GM12878 (cell line): ENCODE measurements at regions not wholly inside any gene's neighbourhood (a gene's known extent, or its start where the extent isn't known, plus 50 kb on each side); places are given as distances from the start of the nearest gene placed in this dataset.

Experiments
- ATAC-seq: fragments of 200-7000 bp; cut with Tn5 transposase; 3 replicates; pipeline ENCODE4 v1.9.1; 2020; ENCODE audit warnings: mild to moderate bottlenecking, moderate library complexity
- BruUV-seq: library from RNA; stranded (reverse); fragments of 400-500 nt; replicated peaks from 2 replicates; lab custom pipeline; 2021; lab: Mats Ljungman, UMichigan
- CTCF ChIA-PET: fragments of 300-600 bp; sonication (Branson Sonifier 250); formaldehyde crosslinking; extraction: SDS; loops from one replicate; lab custom pipeline; 2021; ENCODE audit warnings: inconsistent platforms; lab: Yijun Ruan, JAX
- POLR2A ChIA-PET: fragments of 350-600 bp; formaldehyde crosslinking; extraction: SDS; loops from one replicate; lab custom pipeline; 2021; ENCODE audit warnings: inconsistent platforms; lab: Charles Lee
- RAD21 ChIA-PET: fragments of 300-600 bp; sonication (Branson Sonifier 250); formaldehyde crosslinking; loops from one replicate; lab custom pipeline; 2023; ENCODE audit warnings: antibody characterized with exemption; ENCODE audit not compliant: unreplicated experiment; lab: Charles Lee
- SMC1A ChIA-PET: fragments of 300-600 bp; sonication (Branson Sonifier 250); formaldehyde crosslinking; loops from one replicate; lab custom pipeline; 2023; ENCODE audit not compliant: unreplicated experiment, uncharacterized antibody; lab: Charles Lee
- DNase-seq: peaks from one replicate; pipeline ENCODE4 v3.0.0-alpha.2; 2011; ENCODE audit warnings: low read depth, low spot score
- FAIRE-seq: peaks from 3 replicates; lab custom pipeline; 2011; peaks lifted over from hg19 to GRCh38; lab: Jason Lieb, UNC
- H2AFZ ChIP-seq: 2 replicates; pipeline ENCODE4 v1.6.0; 2011; ENCODE audit warnings: low read depth, low read length, control low read depth; ENCODE audit not compliant: control insufficient read depth
- H3K27ac ChIP-seq: 2 replicates; pipeline ENCODE4 v1.5.1; 2011; ENCODE audit warnings: control low read depth; ENCODE audit not compliant: control insufficient read depth, insufficient read depth
- H3K27me3 ChIP-seq, 2 experiments: replicated peaks in 1 of 2; 2 replicates each; pipeline versions ENCODE4 v1.6.0 to v1.6.1; 2011; ENCODE audit warnings: low read length in 1 of 2; ENCODE audit not compliant: control insufficient read depth in 2 of 2, insufficient read depth in 2 of 2
- H3K36me3 ChIP-seq, 2 experiments: 2 replicates each; pipeline ENCODE4 v1.5.1; 2011; ENCODE audit warnings: low read length in 1 of 2; ENCODE audit not compliant: control insufficient read depth in 2 of 2, insufficient read depth in 2 of 2
- H3K4me1 ChIP-seq: 2 replicates; pipeline ENCODE4 v1.6.1; 2011; ENCODE audit warnings: mild to moderate bottlenecking, low read length, moderate library complexity, mixed read lengths; ENCODE audit not compliant: control insufficient read depth, insufficient read depth
- H3K4me2 ChIP-seq: 2 replicates; pipeline ENCODE4 v1.6.0; 2011; ENCODE audit warnings: control low read depth; ENCODE audit not compliant: control insufficient read depth, insufficient read depth
- H3K4me3 ChIP-seq: fragments of 200-600 bp; sonication (generic); 2 replicates; pipeline ENCODE4 v1.5.1; 2016
- H3K79me2 ChIP-seq: 2 replicates; pipeline ENCODE4 v1.6.0; 2011; ENCODE audit warnings: low read length; ENCODE audit not compliant: control insufficient read depth, insufficient read depth
- H3K9ac ChIP-seq: 2 replicates; pipeline ENCODE4 v1.8.0; 2011; ENCODE audit warnings: low read length, control low read depth, mixed read lengths; ENCODE audit not compliant: control insufficient read depth, insufficient read depth
- H3K9me3 ChIP-seq: replicated peaks from 3 replicates; pipeline ENCODE4 v1.5.1; 2011; ENCODE audit warnings: mild to moderate bottlenecking, low read length; ENCODE audit not compliant: control insufficient read depth, insufficient read depth
- H4K20me1 ChIP-seq: 2 replicates; pipeline ENCODE4 v1.6.0; 2011; ENCODE audit not compliant: control insufficient read depth, insufficient read depth
- BCL11A ChIP-seq: IDR thresholded peaks from 2 replicates; pipeline ENCODE4 v1.6.1; 2011; ENCODE audit warnings: low read depth, low read length
- BHLHE40 ChIP-seq, 2 experiments: fragments of 450-650 bp in 1 of 2; IDR thresholded peaks; 2 replicates each; pipeline ENCODE4 v1.6.1; 2011 to 2017; ENCODE audit warnings: low read depth in 2 of 2, borderline replicate concordance in 1 of 2, improper control_type of control experiment in 1 of 2, low read length in 1 of 2, mild to moderate bottlenecking in 1 of 2
- CHD4 ChIP-seq: fragments of 200-600 bp; sonication (generic); IDR thresholded peaks from 2 replicates; pipeline ENCODE4 v1.6.1; 2016; ENCODE audit warnings: mild to moderate bottlenecking
- HCFC1 ChIP-seq: fragments of 150-350 bp; IDR thresholded peaks from 2 replicates; pipeline ENCODE4 v1.6.1; 2014; ENCODE audit warnings: low read length
- IKZF2 ChIP-seq, 2 experiments: fragments of 450-650 bp; IDR thresholded peaks; 2 replicates each; pipeline ENCODE4 v1.6.1; 2017; ENCODE audit warnings: mild to moderate bottlenecking in 2 of 2, moderate library complexity in 2 of 2
- MTA2 ChIP-seq: fragments of 450-650 bp; IDR thresholded peaks from 2 replicates; pipeline ENCODE4 v1.6.1; 2016; ENCODE audit warnings: low read depth, mild to moderate bottlenecking, moderate library complexity
- NFYA ChIP-seq: IDR thresholded peaks from 2 replicates; pipeline ENCODE4 v1.6.1; 2011; ENCODE audit warnings: low read depth, mild to moderate bottlenecking, low read length, improper control_type of control experiment, borderline replicate concordance
- NR2F1 ChIP-seq: fragments of 450-650 bp; conservative IDR thresholded peaks from 2 replicates; pipeline ENCODE4 v1.6.1; 2017; ENCODE audit warnings: mild to moderate bottlenecking
- RB1 ChIP-seq: fragments of 450-650 bp; formaldehyde crosslinking; IDR thresholded peaks from 2 replicates; pipeline ENCODE4 v1.6.1; 2017; ENCODE audit warnings: mild to moderate bottlenecking, borderline replicate concordance
- RUNX3 ChIP-seq: IDR thresholded peaks from 2 replicates; pipeline ENCODE4 v1.6.1; 2012; ENCODE audit warnings: low read length, inconsistent platforms
- SMARCA5 ChIP-seq: fragments of 450-650 bp; IDR thresholded peaks from 2 replicates; pipeline ENCODE4 v1.6.1; 2017; ENCODE audit warnings: mild to moderate bottlenecking
- SREBF2 ChIP-seq: IDR thresholded peaks from 2 replicates; pipeline ENCODE4 v1.6.1; 2012; ENCODE audit warnings: mild to moderate bottlenecking, low read length
- TARDBP ChIP-seq: IDR thresholded peaks from 2 replicates; pipeline ENCODE4 v1.6.1; 2016; ENCODE audit warnings: borderline replicate concordance
- ZBED1 ChIP-seq: IDR thresholded peaks from 2 replicates; pipeline ENCODE4 v1.6.1; 2016; ENCODE audit warnings: borderline replicate concordance
- WGBS: methylation state at CpG from one replicate; pipeline ENCODE4 v1.1.6; 2016; ENCODE audit warnings: low lambda C conversion rate; ENCODE audit not compliant: insufficient replicate concordance, insufficient coverage; ENCODE audit errors: missing lambda C conversion rate; 5-methylcytosine and 5-hydroxymethylcytosine counted together
- in situ Hi-C: fragments of 300-500 bp; cut with MboI; formaldehyde crosslinking; loops from 9 replicates; pipeline ENCODE4 v1.14.3; 2018; ENCODE audit warnings: mixed read lengths
- intact Hi-C: fragments of 100-400 bp; cut with micrococcal nuclease; formaldehyde crosslinking; loops from one replicate; pipeline ENCODE4 v1.14.2; 2022; ENCODE audit not compliant: unreplicated experiment
- TF ChIP-seq, protein P1 (sequence below): fragments of 450-650 bp; IDR thresholded peaks from 2 replicates; pipeline ENCODE4 v1.6.1; 2017; ENCODE audit warnings: mild to moderate bottlenecking, moderate library complexity

DNA sequence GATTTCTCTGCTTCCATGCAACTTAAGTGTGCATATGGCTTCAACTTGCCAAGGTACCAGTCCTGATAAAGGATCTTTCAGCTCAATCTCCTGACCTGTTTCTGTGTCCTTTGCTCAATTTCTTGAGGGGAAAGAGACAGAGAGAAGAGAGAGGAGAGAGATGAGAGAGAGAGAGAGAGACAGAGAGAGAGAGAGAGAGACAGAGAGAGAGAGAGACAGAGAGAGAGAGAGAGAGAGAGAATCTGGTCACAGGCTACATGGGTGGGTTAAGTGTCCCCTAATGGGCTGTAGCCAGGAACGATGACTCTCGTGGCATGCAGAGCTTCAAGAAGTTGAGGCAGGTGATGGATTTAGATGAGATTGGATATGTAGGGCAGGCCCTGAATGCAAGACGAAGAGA lies 335.2 kb upstream of the PRKCQ start:
- ATAC-seq (no peak), FAIRE-seq (no peak), DNase-seq (no peak)
- Histone ChIP-seq H3K27ac (no peak overlapping the region), H3K79me2 (no peaks in the 10 kb centered on the region), H4K20me1 (no peaks in the 10 kb centered on the region), H2AFZ (no peak overlapping the region), H3K27me3 (peaks cover 0 to 4% of the 10 kb centered on the region in 2 experiments; a peak in 1 of 4 replicates), H3K36me3 (no peaks in the 10 kb centered on the region), H3K9me3 (no peaks in the 10 kb centered on the region), H3K4me1 (peaks cover 17% of the 10 kb centered on the region), H3K9ac (no peak overlapping the region), H3K4me3 (no peak overlapping the region), H3K4me2 (no peak overlapping the region)
- no TSS peak for BruUV-seq
- intact Hi-C loops: no loop called here
- in situ Hi-C loops: no loop called here
- WGBS: 54% methylated on average over 3 of the region's 3 CpGs
- ChIA-PET RAD21 (no interaction called here), SMC1A (interaction anchor here (1.0 to 2.1 kb wide), 3 partner anchors 9 to 63 kb away, joined by 3 to 5 read pairs (median 4); no protein-coding TSS in a partner anchor), POLR2A (no interaction called here), CTCF (interaction anchor here (0.9 to 4.7 kb wide), 4 partner anchors 10 to 206 kb away, joined by 3 to 37 read pairs (median 6); no protein-coding TSS in a partner anchor)
- TF ChIP-seq RUNX3 (no peak), IKZF2 (IDR thresholded peaks at IDR 0.05) (no peak), CHD4 (no peak), BCL11A (no peak), MTA2 (no peak), SREBF2 (no peak), HCFC1 (no peak), NR2F1 (no peak), ZBED1 (no peak), RB1 (no peak), SMARCA5 (no peak), TARDBP (no peak), NFYA (no peak), BHLHE40 (IDR thresholded peaks at IDR 0.05; ENCODE audit: borderline replicate concordance in 1 of 2, low read depth in 2 of 2, low read length in 1 of 2) (no peak)
- TF ChIP-seq, protein P1, sequence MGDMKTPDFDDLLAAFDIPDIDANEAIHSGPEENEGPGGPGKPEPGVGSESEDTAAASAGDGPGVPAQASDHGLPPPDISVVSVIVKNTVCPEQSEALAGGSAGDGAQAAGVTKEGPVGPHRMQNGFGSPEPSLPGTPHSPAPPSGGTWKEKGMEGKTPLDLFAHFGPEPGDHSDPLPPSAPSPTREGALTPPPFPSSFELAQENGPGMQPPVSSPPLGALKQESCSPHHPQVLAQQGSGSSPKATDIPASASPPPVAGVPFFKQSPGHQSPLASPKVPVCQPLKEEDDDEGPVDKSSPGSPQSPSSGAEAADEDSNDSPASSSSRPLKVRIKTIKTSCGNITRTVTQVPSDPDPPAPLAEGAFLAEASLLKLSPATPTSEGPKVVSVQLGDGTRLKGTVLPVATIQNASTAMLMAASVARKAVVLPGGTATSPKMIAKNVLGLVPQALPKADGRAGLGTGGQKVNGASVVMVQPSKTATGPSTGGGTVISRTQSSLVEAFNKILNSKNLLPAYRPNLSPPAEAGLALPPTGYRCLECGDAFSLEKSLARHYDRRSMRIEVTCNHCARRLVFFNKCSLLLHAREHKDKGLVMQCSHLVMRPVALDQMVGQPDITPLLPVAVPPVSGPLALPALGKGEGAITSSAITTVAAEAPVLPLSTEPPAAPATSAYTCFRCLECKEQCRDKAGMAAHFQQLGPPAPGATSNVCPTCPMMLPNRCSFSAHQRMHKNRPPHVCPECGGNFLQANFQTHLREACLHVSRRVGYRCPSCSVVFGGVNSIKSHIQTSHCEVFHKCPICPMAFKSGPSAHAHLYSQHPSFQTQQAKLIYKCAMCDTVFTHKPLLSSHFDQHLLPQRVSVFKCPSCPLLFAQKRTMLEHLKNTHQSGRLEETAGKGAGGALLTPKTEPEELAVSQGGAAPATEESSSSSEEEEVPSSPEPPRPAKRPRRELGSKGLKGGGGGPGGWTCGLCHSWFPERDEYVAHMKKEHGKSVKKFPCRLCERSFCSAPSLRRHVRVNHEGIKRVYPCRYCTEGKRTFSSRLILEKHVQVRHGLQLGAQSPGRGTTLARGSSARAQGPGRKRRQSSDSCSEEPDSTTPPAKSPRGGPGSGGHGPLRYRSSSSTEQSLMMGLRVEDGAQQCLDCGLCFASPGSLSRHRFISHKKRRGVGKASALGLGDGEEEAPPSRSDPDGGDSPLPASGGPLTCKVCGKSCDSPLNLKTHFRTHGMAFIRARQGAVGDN: no peak
